COLO668 (cell line): ENCODE measurements at regions not wholly inside any gene's neighbourhood (a gene's known extent, or its start where the extent isn't known, plus 50 kb on each side); places are given as distances from the start of the nearest gene placed in this dataset.

Experiments used
- DNase-seq: peaks from one replicate; lab custom pipeline; 2025; ENCODE audit not compliant: unreplicated experiment; lab: John Stamatoyannopoulos, UW

DNA sequence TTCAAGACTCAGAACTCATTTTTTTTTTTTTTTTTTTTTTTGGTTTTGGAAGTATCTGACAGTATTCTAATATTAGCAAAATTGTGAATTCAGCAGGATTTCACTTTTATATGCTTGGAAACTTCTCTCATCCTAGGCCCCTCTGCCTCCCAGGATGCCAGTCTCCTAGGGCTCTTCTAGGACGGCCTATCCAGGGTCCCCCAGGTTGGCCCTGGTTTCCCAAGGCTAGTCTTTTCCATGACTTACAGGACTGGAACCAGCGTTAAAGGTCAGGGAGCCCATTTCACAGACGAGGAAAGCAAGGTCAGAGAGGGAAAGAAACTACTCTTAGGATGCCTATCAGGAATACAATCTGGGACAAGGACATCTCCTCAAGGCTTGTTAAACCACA is 412.5 kb downstream of the PTPRU start:
- DNase-seq = no peak

DNA sequence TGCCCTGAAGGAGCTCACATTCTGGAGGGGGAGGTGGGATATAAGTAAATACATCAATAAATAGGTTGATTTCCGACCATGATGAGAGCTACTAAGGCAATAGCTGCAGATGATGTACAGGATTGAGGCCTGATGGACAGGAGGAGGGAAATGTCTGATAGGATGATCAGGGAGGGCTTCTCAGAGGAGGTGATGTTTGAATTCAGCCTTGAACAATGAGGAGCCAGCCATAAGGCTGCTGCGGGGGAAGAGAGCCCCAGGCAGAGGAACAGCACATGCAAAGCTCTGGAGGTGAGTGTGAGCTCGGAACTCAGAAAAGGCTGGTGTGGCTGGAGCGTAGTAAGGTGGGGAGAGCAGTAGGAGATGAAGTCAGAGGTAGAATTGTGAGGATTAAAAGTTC is 411.7 kb downstream of the PTPRU start:
- no peak for DNase-seq

DNA sequence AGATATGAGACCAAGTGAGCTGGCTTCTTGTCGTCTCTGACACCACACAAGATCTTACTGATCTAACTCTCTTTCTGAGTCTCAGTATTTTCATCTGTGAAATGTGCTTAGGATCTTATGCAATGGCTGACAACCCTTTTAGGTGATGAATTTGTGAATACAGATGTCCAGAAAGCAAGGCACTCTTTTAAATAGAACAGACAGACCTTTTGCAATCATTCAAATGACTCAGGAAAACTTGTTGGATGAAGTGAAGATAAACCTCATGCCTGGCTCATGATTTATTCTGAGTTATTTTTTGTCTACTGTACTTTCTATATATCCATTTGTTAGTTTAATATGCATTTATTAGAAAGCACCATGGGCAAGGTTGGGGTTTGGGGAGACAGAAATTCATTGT is 411.3 kb downstream of the PTPRU start:
- no peak for DNase-seq

DNA sequence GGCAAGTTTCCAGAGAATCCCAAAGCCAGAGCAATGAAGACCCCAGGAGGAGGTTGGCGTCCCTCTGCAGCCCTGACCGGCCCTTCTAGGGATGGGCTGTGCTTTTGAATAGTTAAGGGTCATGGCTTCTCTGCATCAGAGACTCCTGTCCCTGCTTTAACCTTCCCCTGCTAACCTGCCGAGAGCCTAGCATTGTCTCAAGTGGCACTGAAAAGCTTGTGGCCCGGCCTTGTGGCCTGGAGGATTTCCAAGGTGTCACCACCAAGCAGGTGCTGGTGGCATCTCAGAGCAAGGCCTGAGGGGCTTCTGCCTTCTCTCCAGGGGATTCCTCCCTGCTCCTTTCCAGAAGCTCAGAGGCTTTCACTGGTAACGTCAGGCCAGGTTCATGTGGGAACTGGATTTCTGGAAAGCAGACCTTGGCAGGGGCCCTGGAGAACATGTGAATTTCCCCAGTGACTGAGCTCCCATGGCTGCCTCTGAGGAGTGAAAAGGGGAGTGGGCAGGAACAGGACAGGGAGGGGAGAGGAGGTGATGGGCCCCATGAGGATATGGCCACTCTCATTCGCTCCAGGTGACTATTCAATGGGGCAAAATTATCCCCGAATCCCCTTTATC is 409.9 kb downstream of the PTPRU start:
- no peak for DNase-seq

DNA sequence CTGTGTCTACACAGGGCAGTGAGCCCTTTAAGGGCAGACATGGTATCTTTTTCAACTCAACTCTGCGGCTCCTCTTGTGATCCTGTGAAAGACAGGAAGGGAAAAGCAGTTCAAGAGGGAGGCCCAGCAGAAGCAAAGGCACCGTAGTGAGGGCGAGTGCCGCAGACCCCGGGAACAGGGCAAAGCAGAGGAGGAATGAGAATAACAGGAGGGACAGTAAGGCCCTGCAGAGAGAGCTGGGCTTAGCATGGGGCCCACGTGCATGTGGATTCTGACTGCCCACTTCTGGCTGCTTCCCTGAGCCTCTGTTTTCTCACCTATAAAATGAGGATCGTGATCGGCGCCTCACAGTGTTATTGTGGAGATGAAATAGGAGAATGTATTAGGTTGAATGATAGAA is 409.3 kb downstream of the PTPRU start:
- no peak for DNase-seq

DNA sequence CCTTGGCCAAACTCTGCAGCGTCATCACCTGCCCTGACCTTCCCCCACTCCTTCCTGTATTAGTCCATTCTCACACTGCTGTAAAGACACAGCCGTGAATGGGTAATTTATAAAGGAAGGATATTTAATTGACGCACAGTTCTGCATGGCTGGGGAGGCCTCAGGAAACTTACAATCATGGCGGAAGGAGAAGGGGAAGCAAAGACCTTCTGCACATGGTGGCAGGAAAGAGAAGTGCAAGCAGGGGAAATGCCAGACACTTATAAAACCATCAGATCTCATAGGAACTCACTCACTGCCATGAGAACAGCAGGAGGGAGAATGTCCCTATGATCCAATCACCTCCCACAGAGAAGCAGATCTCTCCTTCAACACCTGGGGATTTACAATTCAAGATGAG is 408.5 kb downstream of the PTPRU start:
- DNase-seq = no peak

DNA sequence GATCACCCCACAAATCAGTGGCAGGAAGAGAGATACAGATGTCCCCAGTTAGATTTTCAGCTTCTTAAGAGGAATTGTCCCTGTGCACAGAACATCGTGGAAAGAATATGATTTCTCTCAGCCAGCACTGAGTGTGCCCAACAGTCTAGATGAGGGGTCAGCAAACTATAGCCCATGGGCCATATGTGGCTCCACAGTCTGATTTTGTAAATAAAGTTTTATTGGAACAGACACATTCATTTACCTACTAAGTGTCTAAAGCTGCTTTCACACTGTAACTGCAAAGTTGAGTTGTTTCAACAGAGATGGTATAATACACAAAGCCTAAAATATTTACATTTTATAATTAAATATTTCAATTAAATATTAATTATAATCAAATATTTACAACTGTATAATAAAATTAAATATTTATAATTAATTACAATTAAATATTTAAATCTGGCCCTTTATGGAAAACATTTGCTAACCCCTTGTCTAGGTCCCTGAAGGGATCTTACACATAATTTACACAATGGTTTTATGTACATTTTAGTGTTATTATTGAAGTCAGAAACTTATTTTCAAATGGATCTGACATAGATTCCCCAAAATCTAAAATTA is 407.6 kb downstream of the PTPRU start:
- DNase-seq = no peak

DNA sequence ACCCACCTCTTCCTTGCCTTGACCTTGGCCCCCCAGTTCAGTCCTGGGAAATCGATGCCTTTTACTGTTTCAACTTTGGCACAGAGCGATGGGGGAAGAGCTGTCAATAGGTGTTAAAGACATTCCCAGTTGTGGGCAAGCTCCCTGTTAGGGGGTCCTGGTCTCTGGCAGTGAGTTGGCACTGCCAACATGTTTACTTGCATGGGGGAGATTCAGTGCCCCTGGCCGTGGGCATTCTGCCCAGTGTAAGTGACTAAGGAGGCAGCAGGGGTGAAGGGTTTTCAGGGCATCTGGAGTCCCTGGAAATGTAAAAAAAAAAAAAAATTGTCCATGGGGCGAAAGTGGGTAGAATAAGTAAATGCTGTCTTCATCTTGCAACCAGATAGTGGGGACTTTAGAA is 407.0 kb downstream of the PTPRU start:
- DNase-seq = no peak

DNA sequence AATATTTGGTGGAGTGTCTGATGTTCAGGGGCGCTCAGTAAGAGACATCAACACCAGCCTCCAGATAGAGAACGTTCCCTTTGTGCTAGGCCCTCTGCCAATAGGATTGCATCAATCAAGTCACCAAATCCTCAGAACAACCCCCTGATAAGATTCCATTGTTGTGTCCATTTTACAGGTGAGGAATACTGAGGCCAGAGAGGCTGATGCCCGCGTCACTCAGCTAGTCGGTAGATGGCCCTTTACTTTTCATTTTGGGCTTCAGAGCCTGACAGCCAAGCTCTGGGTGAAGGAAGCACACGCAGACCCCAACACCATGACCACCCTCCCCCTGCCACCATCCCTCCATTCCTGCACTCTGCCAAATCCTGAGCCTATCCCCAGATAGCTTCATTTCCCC is 406.2 kb downstream of the PTPRU start:
- no peak for DNase-seq

DNA sequence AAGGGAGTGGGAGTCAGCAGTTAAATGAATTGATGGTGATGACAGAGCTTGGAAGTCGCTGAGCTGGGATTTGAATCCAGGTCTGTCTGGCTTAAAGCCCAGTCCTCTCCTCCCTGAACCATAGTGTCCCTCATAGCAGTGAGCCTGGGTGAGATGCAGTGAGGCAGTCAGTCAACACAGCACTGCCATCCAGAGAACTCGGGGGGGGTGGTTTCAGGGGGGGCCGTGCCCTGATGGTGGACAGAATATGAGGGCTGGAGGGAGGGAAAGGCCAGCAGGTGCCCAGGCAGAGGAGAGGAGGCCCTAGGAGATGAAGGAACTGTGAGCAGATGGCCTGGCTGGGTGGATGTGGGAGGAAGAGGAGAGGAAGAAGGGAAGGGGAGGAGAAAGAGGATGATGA is 405.6 kb downstream of the PTPRU start:
- no peak for DNase-seq

DNA sequence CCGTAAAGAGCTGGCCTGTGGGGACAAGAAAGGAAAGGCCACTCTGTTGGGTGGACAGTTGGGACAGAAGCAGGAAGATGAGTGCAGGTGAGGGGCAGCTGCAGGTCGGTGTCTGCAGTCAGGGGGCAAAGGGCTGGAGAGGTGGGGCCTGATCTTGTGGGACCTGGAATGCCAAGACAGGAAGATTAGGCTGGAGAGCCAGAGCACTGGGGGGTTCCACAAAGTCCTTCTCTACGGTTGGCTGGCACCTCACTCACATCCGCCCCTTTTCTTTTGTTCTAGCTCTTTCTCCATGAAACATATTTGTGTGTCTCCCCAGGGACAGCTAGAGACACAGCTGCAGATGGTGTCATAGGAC is 404.1 kb downstream of the PTPRU start:
- peak; percentile 33 for DNase-seq

DNA sequence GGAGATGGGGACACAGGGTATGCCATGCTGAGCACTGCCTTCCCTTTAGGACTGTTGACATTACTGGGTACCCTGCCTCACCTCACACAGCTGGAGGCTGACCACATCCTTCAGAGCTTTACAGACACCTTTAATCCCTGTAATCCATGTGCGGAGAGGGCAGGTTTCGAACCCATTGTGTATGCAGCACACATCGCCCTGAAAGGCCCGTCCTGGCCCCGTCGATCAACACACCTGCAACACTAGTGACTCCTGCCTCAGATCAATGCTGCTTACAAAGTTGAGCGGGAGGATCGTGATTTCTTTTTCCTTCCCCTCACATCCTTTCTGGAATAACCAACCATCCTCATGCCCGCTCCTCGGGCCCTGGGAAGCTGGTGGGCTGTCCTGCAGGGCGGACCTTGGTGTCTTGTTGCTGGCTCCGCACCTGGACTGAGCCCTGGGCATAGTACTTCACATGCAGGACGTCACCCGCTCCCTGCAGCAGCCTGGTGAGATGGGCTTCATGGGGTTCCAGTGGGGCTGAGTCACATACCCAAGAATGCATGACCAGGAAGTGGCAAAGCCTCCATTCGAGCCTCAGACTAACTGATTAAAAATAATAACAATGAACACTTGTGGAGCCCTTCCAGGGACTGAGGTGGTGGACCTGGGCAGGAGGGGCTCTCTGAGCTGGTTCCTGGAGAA is 403.6 kb downstream of the PTPRU start:
- DNase-seq = peak; percentile 29

DNA sequence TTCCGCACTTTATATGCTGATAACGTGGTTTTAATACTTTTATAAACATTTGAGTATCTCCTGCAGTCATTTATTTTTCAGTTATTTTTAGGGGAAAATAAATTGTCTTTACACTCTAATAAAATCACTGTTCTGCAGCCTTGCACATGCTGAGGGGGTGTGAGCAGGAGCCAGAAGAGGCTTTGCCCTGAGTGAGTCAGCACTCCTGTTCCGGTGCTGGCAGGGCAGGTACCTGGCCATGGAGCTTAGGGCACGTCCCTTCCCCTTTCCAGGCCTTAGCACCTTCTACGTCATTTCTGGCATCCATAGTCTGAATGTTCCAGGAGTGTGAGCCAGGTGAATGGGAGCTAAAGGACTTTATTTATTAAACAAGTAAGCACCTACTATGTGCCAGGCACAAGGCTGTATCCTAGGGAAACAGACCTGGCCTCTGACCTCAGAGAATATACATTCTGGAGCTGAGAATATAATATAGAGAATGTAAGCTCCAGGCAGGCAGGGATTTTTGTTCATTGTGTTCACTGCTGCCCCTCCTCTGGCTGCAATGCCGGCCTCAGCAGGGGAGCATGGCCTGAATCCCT is 402.9 kb downstream of the PTPRU start:
- DNase-seq = no peak

DNA sequence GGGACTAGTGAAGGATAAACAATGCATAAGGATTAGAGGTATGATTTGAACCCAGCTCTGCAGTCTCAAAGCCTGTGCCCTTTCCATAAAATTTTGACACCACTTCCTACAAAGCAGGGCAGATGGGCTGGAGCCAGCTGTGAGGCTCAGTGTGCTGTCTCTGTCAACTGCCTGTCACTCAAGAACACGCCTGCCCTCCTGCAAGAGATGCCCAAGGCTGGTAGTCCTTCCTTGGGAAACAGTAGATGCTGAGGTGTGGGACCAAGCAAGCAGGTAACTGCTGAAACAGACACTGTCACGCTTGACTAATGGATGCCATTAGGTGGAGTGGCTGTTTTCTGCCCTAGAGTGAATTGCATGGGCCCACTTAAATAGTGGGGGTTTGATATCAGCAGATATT is 402.0 kb downstream of the PTPRU start:
- no peak for DNase-seq

DNA sequence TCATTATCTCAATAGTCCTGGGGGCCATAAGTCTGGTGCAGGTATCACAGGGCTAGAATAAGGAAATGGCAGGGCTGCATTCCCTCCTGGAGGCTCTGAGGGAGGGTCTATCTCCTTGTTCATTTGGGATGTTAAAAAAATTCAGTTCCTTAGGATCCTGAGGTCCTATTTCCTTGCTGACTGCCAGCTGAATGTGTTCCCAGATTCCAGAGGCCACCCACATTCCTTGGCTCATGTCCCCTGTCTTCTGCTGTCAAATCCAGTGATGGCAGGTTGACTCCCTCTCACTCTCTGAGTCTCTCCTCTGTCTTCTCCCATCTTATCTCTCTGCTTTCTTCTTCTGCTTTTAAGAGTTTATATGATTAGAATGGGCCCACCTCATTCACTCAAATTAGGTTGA is 400.6 kb downstream of the PTPRU start:
- no peak for DNase-seq

DNA sequence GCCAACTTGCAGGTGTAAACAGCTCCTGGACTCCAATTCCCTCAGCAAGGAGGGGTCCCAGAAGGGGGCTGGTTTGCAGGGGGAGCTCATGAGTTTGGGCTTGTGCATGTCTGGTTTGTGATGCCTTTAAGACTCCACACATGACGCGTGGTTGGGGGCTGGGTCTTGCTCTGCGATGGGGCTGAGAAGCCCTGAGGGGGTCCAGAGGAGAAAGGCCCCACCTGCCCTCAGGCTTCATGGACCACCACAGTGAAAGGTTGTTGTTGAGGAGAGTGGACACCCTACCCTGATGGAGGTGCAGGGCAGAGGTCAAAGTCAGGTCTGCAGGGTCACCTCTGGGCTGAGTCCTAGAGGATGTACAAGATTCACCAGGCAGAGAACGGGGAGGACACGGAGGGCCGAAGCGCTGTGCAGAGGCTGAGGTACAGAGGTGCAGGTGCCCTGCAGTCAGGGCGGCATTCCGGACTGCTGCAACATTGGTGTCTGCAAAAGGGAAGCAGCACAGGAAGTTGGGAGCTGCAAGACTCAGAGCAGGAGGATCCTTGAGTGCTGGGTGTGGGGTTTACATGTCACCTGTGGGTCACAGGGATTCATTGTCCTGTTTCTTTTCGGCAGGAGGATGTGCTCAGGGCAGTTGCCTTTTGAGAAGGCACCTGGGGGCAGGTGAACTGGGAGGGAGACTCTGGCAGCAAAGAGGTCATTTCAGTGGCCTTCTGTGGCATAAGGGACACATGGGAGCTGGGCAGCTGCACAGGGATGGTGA is 399.4 kb downstream of the PTPRU start:
- no peak for DNase-seq

DNA sequence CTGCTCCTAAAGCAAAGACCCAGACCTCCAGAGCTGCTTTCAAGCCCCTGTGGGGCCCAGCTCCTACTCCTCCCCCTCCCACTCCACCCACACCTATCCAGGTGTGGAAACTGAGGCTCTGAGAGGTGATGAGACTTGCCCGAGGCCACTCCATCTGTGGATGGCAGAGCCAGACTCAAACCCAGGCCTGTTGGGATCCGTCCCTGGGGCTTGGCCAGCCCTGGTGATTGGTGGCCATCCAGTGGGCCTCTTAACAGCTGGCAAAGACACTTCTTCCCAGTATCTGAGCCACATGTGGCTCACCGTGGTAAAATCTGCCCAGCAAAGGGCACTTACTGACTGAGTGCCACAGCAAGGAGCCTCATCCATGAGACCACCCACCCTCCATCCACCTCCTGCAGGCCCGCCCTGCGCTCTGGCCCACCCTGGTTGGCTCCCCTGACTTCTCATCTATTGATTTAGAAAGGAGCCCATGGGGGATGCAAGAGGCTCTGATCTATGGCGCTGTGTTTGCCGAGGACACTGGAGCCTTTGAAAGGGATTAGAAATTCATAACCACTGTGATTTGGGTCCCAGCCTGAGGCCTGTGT is 398.5 kb downstream of the PTPRU start:
- DNase-seq = no peak

DNA sequence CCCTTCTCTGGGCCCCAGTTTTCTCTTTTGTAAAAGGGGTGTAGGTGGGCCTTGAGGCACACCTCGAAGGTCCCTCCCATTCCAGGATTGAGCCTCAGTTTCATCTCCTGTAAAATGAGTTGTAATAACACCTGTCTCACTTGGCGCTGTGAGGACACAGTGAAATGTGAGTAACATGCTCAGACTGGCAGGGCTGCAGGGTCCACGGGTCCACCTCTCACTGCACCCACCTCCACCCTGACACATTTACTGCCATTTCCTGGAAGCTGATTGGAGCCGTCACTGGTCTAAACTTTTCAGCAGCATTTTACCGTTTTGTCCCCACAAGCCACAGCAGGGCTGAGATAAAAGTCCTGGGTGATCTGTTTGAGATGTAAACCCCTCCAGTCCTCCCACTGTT is 398.0 kb downstream of the PTPRU start:
- no peak for DNase-seq

DNA sequence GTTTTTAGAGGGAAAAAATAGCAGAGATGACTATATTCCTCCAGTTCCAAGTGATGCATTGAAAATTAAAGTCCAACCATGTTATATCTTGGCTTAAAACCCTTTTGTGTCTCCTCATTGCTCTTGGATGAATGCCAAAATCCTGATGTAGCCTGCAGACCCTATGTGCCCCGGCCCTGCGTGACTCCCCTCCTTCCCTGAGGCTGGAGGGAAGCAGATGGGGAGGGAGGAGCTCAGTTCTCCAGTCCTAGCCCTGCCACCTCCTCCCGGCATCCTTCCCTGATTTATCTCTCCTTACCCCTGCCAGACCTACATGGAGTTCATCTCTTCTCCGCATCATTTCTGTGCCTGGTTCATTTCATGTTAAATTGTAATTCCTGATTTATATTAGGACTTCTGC is 397.4 kb downstream of the PTPRU start:
- DNase-seq = no peak

DNA sequence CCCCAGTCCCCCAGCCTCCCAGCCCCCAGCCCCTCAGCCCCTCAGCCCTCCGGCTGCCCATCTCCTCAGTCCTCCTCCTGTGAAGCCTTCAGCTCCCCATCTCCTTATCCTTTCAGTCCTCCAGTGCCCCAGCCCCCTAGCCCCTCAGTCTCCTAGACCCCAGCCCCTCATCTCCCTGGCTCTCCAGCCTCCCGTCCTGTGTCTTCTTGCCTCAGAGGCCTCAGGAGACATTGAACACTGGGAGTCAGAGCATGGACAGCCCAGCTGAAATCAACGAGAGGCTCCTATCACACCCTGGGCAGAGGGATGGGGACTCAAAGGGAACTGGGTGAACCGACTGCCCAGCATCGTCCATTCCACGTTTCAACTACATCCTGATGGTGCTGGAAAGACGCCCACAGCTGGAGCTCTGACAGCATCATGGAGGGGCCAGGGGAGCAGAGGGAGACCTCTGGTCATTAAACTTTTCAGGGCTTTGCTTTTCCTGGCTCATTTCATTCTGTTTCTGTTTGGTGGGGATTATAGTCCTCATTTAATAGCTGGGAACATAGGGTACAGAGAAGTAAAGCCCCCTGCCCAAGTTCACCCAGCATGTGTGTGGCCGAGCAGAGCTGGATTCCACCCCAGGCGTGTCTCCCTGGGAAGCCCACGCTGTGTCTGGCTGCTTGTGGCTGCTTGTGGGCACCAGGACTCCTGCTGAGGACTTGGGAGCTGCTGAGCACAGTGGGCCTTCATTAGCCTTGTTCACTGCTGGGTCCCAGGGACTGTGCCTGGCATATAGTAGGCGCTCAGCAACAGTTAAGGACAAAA is 396.7 kb downstream of the PTPRU start:
- no peak for DNase-seq
